ENCODE measurements at regions not wholly inside any gene's neighbourhood (a gene's known extent, or its start where the extent isn't known, plus 50 kb on each side); places are given as distances from the start of the nearest gene placed in this dataset.
"Not testable (repeated sequence)": the region's sequence is repeated elsewhere in the genome, so short reads cannot be mapped to it uniquely, and the experiment has no call there.

GRCh38 chr7:85805656-85806055 is 618.8 kb upstream of the SEMA3D start:
- Histone ChIP-seq H3K4ac (ENCODE audit: low read depth, low read length) (no peak overlapping the region), H2AK5ac (ENCODE audit: low read length) (no peak overlapping the region), H3K27me3 (ENCODE audit: insufficient read depth, low read length, poor library complexity) (no peaks in the 10 kb centered on the region), H3K56ac (ENCODE audit: low read length) (no peak overlapping the region), H4K5ac (ENCODE audit: low read length) (no peak overlapping the region), H3K4me1 (ENCODE audit: control insufficient read depth, low read depth, low read length) (no peaks in the 10 kb centered on the region), H3K4me3 (ENCODE audit: low read length) (no peak overlapping the region), H2BK5ac (ENCODE audit: low read length) (no peak overlapping the region), H3K79me1 (ENCODE audit: low read length) (no peaks in the 10 kb centered on the region), H2BK15ac (replicated peaks; ENCODE audit: low read depth) (no peak overlapping the region), H3K18ac (ENCODE audit: low read length) (no peak overlapping the region), H3K4me2 (ENCODE audit: low read length) (no peak overlapping the region), H2BK120ac (ENCODE audit: low read depth, low read length) (no peak overlapping the region), H3K23ac (ENCODE audit: low read length) (no peak overlapping the region), H3K27ac (ENCODE audit: low read depth, low read length) (no peak overlapping the region), H3K36me3 (ENCODE audit: control insufficient read depth, insufficient read depth, low read length) (no peaks in the 10 kb centered on the region), H3K9ac (ENCODE audit: low read length) (no peak overlapping the region), H3K79me2 (ENCODE audit: control insufficient read depth, insufficient read depth, low read length) (no peaks in the 10 kb centered on the region), H4K8ac (ENCODE audit: low read depth, low read length) (no peak overlapping the region)
- no peak for DNase-seq

- Histone ChIP-seq H3K9ac (ENCODE audit: low read length) (no peak overlapping the region), H3K36me3 (ENCODE audit: control insufficient read depth, insufficient read depth, low read length) (no peaks in the 10 kb centered on the region), H2BK5ac (ENCODE audit: low read length) (no peak overlapping the region), H3K4ac (ENCODE audit: low read depth, low read length) (no peak overlapping the region), H3K4me2 (ENCODE audit: low read length) (no peak overlapping the region), H2BK15ac (replicated peaks; ENCODE audit: low read depth) (no peak overlapping the region), H3K27me3 (ENCODE audit: insufficient read depth, low read length, poor library complexity) (no peaks in the 10 kb centered on the region), H3K4me1 (ENCODE audit: control insufficient read depth, low read depth, low read length) (no peaks in the 10 kb centered on the region), H2AK5ac (ENCODE audit: low read length) (no peak overlapping the region), H3K56ac (ENCODE audit: low read length) (no peak overlapping the region), H3K23ac (ENCODE audit: low read length) (no peak overlapping the region), H4K8ac (ENCODE audit: low read depth, low read length) (no peak overlapping the region), H4K5ac (ENCODE audit: low read length) (no peak overlapping the region), H3K18ac (ENCODE audit: low read length) (no peak overlapping the region), H3K4me3 (ENCODE audit: low read length) (no peak overlapping the region), H3K79me2 (ENCODE audit: control insufficient read depth, insufficient read depth, low read length) (no peaks in the 10 kb centered on the region), H3K79me1 (ENCODE audit: low read length) (no peaks in the 10 kb centered on the region), H3K27ac (ENCODE audit: low read depth, low read length) (no peak overlapping the region), H2BK120ac (ENCODE audit: low read depth, low read length) (no peak overlapping the region)
- no peak for DNase-seq
- no CpG with 5 or more reads among the region's 3 CpGs for WGBS (ENCODE audit: extremely low coverage, insufficient coverage, low lambda C conversion rate)
Observed at GRCh38 chr7:85805249-85805648, 618.4 kb upstream of the SEMA3D start.

GRCh38 chr7:85802211-85802610 is 615.4 kb upstream of the SEMA3D start:
- Histone ChIP-seq H2AK5ac (ENCODE audit: low read length) (no peak overlapping the region), H3K36me3 (ENCODE audit: control insufficient read depth, insufficient read depth, low read length) (no peaks in the 10 kb centered on the region), H4K8ac (ENCODE audit: low read depth, low read length) (no peak overlapping the region), H2BK120ac (ENCODE audit: low read depth, low read length) (no peak overlapping the region), H2BK15ac (replicated peaks; ENCODE audit: low read depth) (no peak overlapping the region), H3K4me1 (ENCODE audit: control insufficient read depth, low read depth, low read length) (no peaks in the 10 kb centered on the region), H3K4ac (ENCODE audit: low read depth, low read length) (no peak overlapping the region), H3K4me3 (ENCODE audit: low read length) (no peak overlapping the region), H2BK5ac (ENCODE audit: low read length) (no peak overlapping the region), H3K4me2 (ENCODE audit: low read length) (no peak overlapping the region), H3K27me3 (ENCODE audit: insufficient read depth, low read length, poor library complexity) (no peaks in the 10 kb centered on the region), H3K23ac (ENCODE audit: low read length) (no peak overlapping the region), H3K18ac (ENCODE audit: low read length) (no peak overlapping the region), H3K79me1 (ENCODE audit: low read length) (no peaks in the 10 kb centered on the region), H4K5ac (ENCODE audit: low read length) (no peak overlapping the region), H3K27ac (ENCODE audit: low read depth, low read length) (no peak overlapping the region), H3K56ac (ENCODE audit: low read length) (no peak overlapping the region), H3K79me2 (ENCODE audit: control insufficient read depth, insufficient read depth, low read length) (no peaks in the 10 kb centered on the region), H3K9ac (ENCODE audit: low read length) (no peak overlapping the region)
- WGBS (ENCODE audit: extremely low coverage, insufficient coverage, low lambda C conversion rate) = no CpG with 5 or more reads among the region's 1 CpG
- DNase-seq = no peak

GRCh38 chr7:85796956-85797355 is 610.1 kb upstream of the SEMA3D start:
- Histone ChIP-seq H3K9ac (ENCODE audit: low read length) (no peak overlapping the region), H3K56ac (ENCODE audit: low read length) (no peak overlapping the region), H3K36me3 (ENCODE audit: control insufficient read depth, insufficient read depth, low read length) (no peaks in the 10 kb centered on the region), H3K4me1 (ENCODE audit: control insufficient read depth, low read depth, low read length) (no peaks in the 10 kb centered on the region), H2BK5ac (ENCODE audit: low read length) (no peak overlapping the region), H4K5ac (ENCODE audit: low read length) (no peak overlapping the region), H3K4me2 (ENCODE audit: low read length) (no peak overlapping the region), H2BK15ac (replicated peaks; ENCODE audit: low read depth) (no peak overlapping the region), H3K18ac (ENCODE audit: low read length) (no peak overlapping the region), H2BK120ac (ENCODE audit: low read depth, low read length) (no peak overlapping the region), H3K4me3 (ENCODE audit: low read length) (no peak overlapping the region), H3K27ac (ENCODE audit: low read depth, low read length) (no peak overlapping the region), H3K27me3 (ENCODE audit: insufficient read depth, low read length, poor library complexity) (no peaks in the 10 kb centered on the region), H2AK5ac (ENCODE audit: low read length) (no peak overlapping the region), H3K23ac (ENCODE audit: low read length) (no peak overlapping the region), H3K79me2 (ENCODE audit: control insufficient read depth, insufficient read depth, low read length) (no peaks in the 10 kb centered on the region), H3K4ac (ENCODE audit: low read depth, low read length) (no peak overlapping the region), H3K79me1 (ENCODE audit: low read length) (no peaks in the 10 kb centered on the region), H4K8ac (ENCODE audit: low read depth, low read length) (no peak overlapping the region)
- no peak for DNase-seq
- no CpG with 5 or more reads among the region's 2 CpGs for WGBS (ENCODE audit: extremely low coverage, insufficient coverage, low lambda C conversion rate)

- H2BK15ac ChIP-seq (replicated peaks; ENCODE audit: low read depth); H2BK5ac ChIP-seq (ENCODE audit: low read length); H3K9ac ChIP-seq (ENCODE audit: low read length); DNase-seq; H3K18ac ChIP-seq (ENCODE audit: low read length); H3K4me3 ChIP-seq (ENCODE audit: low read length); H3K79me2 ChIP-seq (ENCODE audit: control insufficient read depth, insufficient read depth, low read length); H3K23ac ChIP-seq (ENCODE audit: low read length); H3K36me3 ChIP-seq (ENCODE audit: control insufficient read depth, insufficient read depth, low read length); H3K27ac ChIP-seq (ENCODE audit: low read depth, low read length); H3K27me3 ChIP-seq (ENCODE audit: insufficient read depth, low read length, poor library complexity); H3K4ac ChIP-seq (ENCODE audit: low read depth, low read length); H4K8ac ChIP-seq (ENCODE audit: low read depth, low read length); H4K5ac ChIP-seq (ENCODE audit: low read length); H3K4me1 ChIP-seq (ENCODE audit: control insufficient read depth, low read depth, low read length); H3K56ac ChIP-seq (ENCODE audit: low read length); H3K4me2 ChIP-seq (ENCODE audit: low read length); H2BK120ac ChIP-seq (ENCODE audit: low read depth, low read length); H3K79me1 ChIP-seq (ENCODE audit: low read length); H2AK5ac ChIP-seq (ENCODE audit: low read length): not testable (repeated sequence)
- no CpG with 5 or more reads among the region's 4 CpGs for WGBS (ENCODE audit: extremely low coverage, insufficient coverage, low lambda C conversion rate)
Observed at GRCh38 chr7:85791098-85791497, 604.2 kb upstream of the SEMA3D start.

GRCh38 chr7:85781606-85782005 is 594.8 kb upstream of the SEMA3D start:
- WGBS (ENCODE audit: extremely low coverage, insufficient coverage, low lambda C conversion rate) = no CpG with 5 or more reads among the region's 4 CpGs
- no peak for DNase-seq
- Histone ChIP-seq H2BK120ac (ENCODE audit: low read depth, low read length) (no peak overlapping the region), H3K4me2 (ENCODE audit: low read length) (no peak overlapping the region), H3K9ac (ENCODE audit: low read length) (no peak overlapping the region), H3K4ac (ENCODE audit: low read depth, low read length) (no peak overlapping the region), H3K79me1 (ENCODE audit: low read length) (no peaks in the 10 kb centered on the region), H4K5ac (ENCODE audit: low read length) (no peak overlapping the region), H4K8ac (ENCODE audit: low read depth, low read length) (no peak overlapping the region), H2BK5ac (ENCODE audit: low read length) (no peak overlapping the region), H3K79me2 (ENCODE audit: control insufficient read depth, insufficient read depth, low read length) (no peaks in the 10 kb centered on the region), H2BK15ac (replicated peaks; ENCODE audit: low read depth) (no peak overlapping the region), H2AK5ac (ENCODE audit: low read length) (no peak overlapping the region), H3K4me3 (ENCODE audit: low read length) (no peak overlapping the region), H3K27me3 (ENCODE audit: insufficient read depth, low read length, poor library complexity) (no peaks in the 10 kb centered on the region), H3K56ac (ENCODE audit: low read length) (no peak overlapping the region), H3K4me1 (ENCODE audit: control insufficient read depth, low read depth, low read length) (no peaks in the 10 kb centered on the region), H3K18ac (ENCODE audit: low read length) (no peak overlapping the region), H3K23ac (ENCODE audit: low read length) (no peak overlapping the region), H3K27ac (ENCODE audit: low read depth, low read length) (no peak overlapping the region), H3K36me3 (ENCODE audit: control insufficient read depth, insufficient read depth, low read length) (no peaks in the 10 kb centered on the region)
